ENCODE measurements at regions not wholly inside any gene's neighbourhood (a gene's known extent, or its start where the extent isn't known, plus 50 kb on each side); places are given as distances from the start of the nearest gene placed in this dataset.

- Histone ChIP-seq H3K9me1 (ENCODE audit: insufficient read depth, low read length) (no peaks in the 10 kb centered on the region), H2BK20ac (ENCODE audit: low read depth, low read length) (no peak overlapping the region), H3K9ac (ENCODE audit: low read depth, low read length) (no peak overlapping the region), H2BK15ac (ENCODE audit: low read depth, low read length) (no peak overlapping the region), H3K56ac (ENCODE audit: extremely low read depth, insufficient read depth, low read length) (no peak overlapping the region), H2AFZ (replicated peaks; ENCODE audit: low read length, poor library complexity) (no peak overlapping the region), H2BK5ac (ENCODE audit: low read depth, low read length, poor library complexity, severe bottlenecking) (no peak overlapping the region), H4K5ac (ENCODE audit: low read depth, low read length) (no peak overlapping the region), H3K14ac (replicated peaks; ENCODE audit: low read depth, low read length) (no peak overlapping the region), H3K36me3 (ENCODE audit: control insufficient read depth, insufficient read depth, low read length) (no peaks in the 10 kb centered on the region), H3K4me2 (ENCODE audit: low read depth, low read length) (no peak overlapping the region), H2AK9ac (replicated peaks; ENCODE audit: low read depth, low read length, poor library complexity) (no peak overlapping the region), H4K8ac (ENCODE audit: low read depth in 2 of 2, low read length in 2 of 2) (no peak overlapping the region), H2AK5ac (ENCODE audit: low read depth, low read length) (no peak overlapping the region), H4K91ac (ENCODE audit: insufficient read depth, low read depth, low read length) (no peak overlapping the region), H4K20me1 (ENCODE audit: insufficient read depth, low read length) (no peaks in the 10 kb centered on the region), H3K79me1 (ENCODE audit: low read depth in 1 of 2, low read length in 2 of 2) (no peaks in the 10 kb centered on the region), H3K9me3 (ENCODE audit: control insufficient read depth, insufficient read depth, low read length) (peaks cover 8% of the 10 kb centered on the region), H3K23ac (ENCODE audit: low read depth, low read length) (no peak overlapping the region), H3K18ac (ENCODE audit: low read depth, low read length) (no peak overlapping the region), H3K4ac (ENCODE audit: low read depth, low read length) (no peak overlapping the region), H3K4me3 (ENCODE audit: insufficient read depth, low read depth, low read length) (no peak overlapping the region), H3K4me1 (ENCODE audit: control insufficient read depth, insufficient read depth, low read length) (no peaks in the 10 kb centered on the region), H3K27ac (ENCODE audit: insufficient read depth, low read length) (no peak overlapping the region), H3K27me3 (ENCODE audit: control insufficient read depth, insufficient read depth, low read length) (peaks cover 19% of the 10 kb centered on the region), H2BK120ac (ENCODE audit: low read depth, low read length) (no peak overlapping the region)
- CTCF ChIA-PET: no interaction called here
- POLR2A ChIA-PET (ENCODE audit: unreplicated experiment): no interaction called here
- no CpG with 5 or more reads among the region's 8 CpGs for WGBS, 2 experiments (ENCODE audit: extremely low coverage in 2 of 2, insufficient read length in 1 of 2)
- DNase-seq (no peak), ATAC-seq (ENCODE audit: low read depth) (no peak)
- intact Hi-C loops (cut with micrococcal nuclease): no loop called here
- dilution Hi-C loops (cut with HindIII; ENCODE audit: low sequenced_read_pairs, unreplicated experiment): no loop called here
- in situ Hi-C loops (cut with MboI; ENCODE audit: low sequenced_read_pairs): no loop called here
- BruUV-seq (replicated peaks): no TSS peak
- TF ChIP-seq RFX5 (IDR thresholded peaks at IDR 0.05; ENCODE audit: low read depth, low read length) (no peak), USF2 (IDR thresholded peaks at IDR 0.05; ENCODE audit: low read depth, low read length) (no peak), POLR2A (IDR thresholded peaks at IDR 0.05; ENCODE audit: low read depth, low read length) (no peak), BHLHE40 (IDR thresholded peaks at IDR 0.05; ENCODE audit: low read depth, low read length) (no peak), MAFK (IDR thresholded peaks at IDR 0.05; ENCODE audit: low read depth, low read length) (no peak), CHD1 (IDR thresholded peaks at IDR 0.05; ENCODE audit: low read depth, low read length) (no peak), RAD21 (IDR thresholded peaks at IDR 0.05; ENCODE audit: low read length) (no peak), MAZ (IDR thresholded peaks at IDR 0.05; ENCODE audit: borderline replicate concordance, low read depth, low read length) (no peak)
These were observed 112.4 kb upstream of the SLC66A3 start for GRCh38 chr2:11042841-11043240.
